ENCODE measurements at regions not wholly inside any gene's neighbourhood (a gene's known extent, or its start where the extent isn't known, plus 50 kb on each side); places are given as distances from the start of the nearest gene placed in this dataset.

DNA sequence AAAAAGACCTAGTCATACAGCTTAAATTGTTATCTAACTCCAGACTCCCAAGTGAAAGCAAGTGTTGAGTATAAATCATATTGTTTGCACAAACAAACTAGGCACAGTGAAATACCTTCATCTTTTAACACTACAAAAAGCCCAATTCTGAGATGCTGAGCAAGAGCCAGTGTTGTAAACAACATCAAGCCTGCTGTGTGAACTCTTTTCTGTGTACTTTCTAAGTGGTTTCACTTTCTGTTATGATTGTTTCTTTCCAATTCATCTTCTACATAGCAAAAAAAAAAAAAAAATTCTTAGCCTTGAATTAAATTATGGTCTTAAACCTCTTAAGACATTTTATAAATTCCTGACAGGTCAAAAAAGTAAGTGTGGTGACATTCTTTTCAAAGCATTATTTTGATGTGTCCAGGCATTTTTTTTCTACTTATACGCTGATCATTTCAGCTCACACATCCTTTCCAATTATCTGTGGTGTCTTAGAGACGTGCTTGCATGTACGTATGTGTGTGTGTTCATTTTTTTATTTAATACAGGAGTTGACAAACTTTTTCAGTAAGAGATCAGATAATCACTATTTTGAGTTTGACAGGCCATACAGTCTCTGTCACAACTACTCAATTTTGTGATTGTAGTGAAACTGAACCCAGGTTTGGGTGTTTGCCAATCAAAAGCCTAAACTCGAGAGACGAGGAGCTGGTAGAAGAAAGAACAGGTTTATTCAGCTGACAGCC, 556.1 kb downstream of the CDH9 start:
- FAIRE-seq (no peak), DNase-seq (ENCODE audit: insufficient read length, low spot score) (no peak)
- TF ChIP-seq POLR2AphosphoS5 (IDR thresholded peaks at IDR 0.05; ENCODE audit: low read depth, low read length): no peak
- no peak for TF ChIP-seq TAF1 (IDR thresholded peaks at IDR 0.05; ENCODE audit: low read depth, low read length)
- TF ChIP-seq SPI1 (IDR thresholded peaks at IDR 0.05; ENCODE audit: low read depth, low read length): no peak
- TF ChIP-seq PAX5 (IDR thresholded peaks at IDR 0.05; ENCODE audit: insufficient read depth, low read length, severe bottlenecking): no peak
- TF ChIP-seq POU2F2 (IDR thresholded peaks at IDR 0.05; ENCODE audit: low read depth, low read length): no peak
- no peak for TF ChIP-seq POLR2A (IDR thresholded peaks at IDR 0.05; ENCODE audit: low read depth, low read length)

DNA sequence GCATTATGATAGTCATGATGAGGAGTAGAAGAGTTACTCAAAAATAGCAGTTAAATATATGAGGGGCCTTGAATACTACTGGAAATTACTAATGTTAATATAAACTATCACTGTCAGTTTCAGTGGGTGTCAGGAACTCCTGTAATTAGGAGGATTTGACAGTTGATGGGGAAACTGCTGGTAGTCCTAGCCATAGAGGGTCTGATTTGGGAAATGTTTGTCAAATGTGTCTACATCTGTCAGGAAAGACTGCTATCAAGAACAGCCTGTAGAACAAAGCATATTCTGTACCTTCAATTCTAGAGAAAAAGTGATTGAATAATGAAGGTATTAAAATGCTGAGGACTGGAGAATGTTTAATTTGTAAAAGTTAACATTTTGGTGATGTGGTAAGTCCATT, 567.9 kb downstream of the CDH9 start:
- TF ChIP-seq TAF1 (IDR thresholded peaks at IDR 0.05; ENCODE audit: low read depth, low read length) (no peak), POLR2A (IDR thresholded peaks at IDR 0.05; ENCODE audit: low read depth, low read length) (no peak), POLR2AphosphoS5 (IDR thresholded peaks at IDR 0.05; ENCODE audit: low read depth, low read length) (no peak), POU2F2 (IDR thresholded peaks at IDR 0.05; ENCODE audit: low read depth, low read length) (no peak), PAX5 (IDR thresholded peaks at IDR 0.05; ENCODE audit: insufficient read depth, low read length, severe bottlenecking) (no peak), SPI1 (IDR thresholded peaks at IDR 0.05; ENCODE audit: low read depth, low read length) (no peak)
- no peak for DNase-seq (ENCODE audit: insufficient read length, low spot score)
- no peak for FAIRE-seq

DNA sequence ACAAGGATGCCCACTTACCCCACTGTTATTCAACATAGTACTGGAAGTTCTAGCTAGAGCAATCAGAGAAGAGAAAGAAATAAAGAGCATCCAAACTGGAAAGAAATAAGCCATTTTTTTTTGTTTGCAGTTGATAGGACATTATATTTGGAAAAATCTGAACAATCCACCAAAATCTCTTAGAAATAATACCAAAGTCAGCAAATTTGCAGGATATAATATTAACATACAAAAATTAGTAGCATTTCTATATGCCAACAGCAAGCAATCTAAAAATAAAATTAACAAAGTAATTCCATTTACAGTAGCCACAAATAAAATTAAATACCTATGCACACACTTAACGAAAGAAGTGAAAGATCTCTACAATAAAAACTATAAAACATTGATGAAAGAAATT, 599.3 kb downstream of the CDH9 start:
- DNase-seq (ENCODE audit: insufficient read length, low spot score) (no peak), FAIRE-seq (no peak)
- TF ChIP-seq POLR2A (IDR thresholded peaks at IDR 0.05; ENCODE audit: low read depth, low read length) (no peak), TAF1 (IDR thresholded peaks at IDR 0.05; ENCODE audit: low read depth, low read length) (no peak), SPI1 (IDR thresholded peaks at IDR 0.05; ENCODE audit: low read depth, low read length) (no peak), POU2F2 (IDR thresholded peaks at IDR 0.05; ENCODE audit: low read depth, low read length) (no peak), POLR2AphosphoS5 (IDR thresholded peaks at IDR 0.05; ENCODE audit: low read depth, low read length) (no peak), PAX5 (IDR thresholded peaks at IDR 0.05; ENCODE audit: insufficient read depth, low read length, severe bottlenecking) (no peak)

- TF ChIP-seq PAX5 (IDR thresholded peaks at IDR 0.05; ENCODE audit: insufficient read depth, low read length, severe bottlenecking) (no peak), POU2F2 (IDR thresholded peaks at IDR 0.05; ENCODE audit: low read depth, low read length) (no peak), TAF1 (IDR thresholded peaks at IDR 0.05; ENCODE audit: low read depth, low read length) (no peak), POLR2A (IDR thresholded peaks at IDR 0.05; ENCODE audit: low read depth, low read length) (no peak), POLR2AphosphoS5 (IDR thresholded peaks at IDR 0.05; ENCODE audit: low read depth, low read length) (no peak), SPI1 (IDR thresholded peaks at IDR 0.05; ENCODE audit: low read depth, low read length) (no peak)
- DNase-seq (ENCODE audit: insufficient read length, low spot score): no peak
- FAIRE-seq: no peak
Measured at GRCh38 chr5:26434688-26435087, 603.7 kb downstream of the CDH9 start.

GRCh38 chr5:26432386-26432785, 606.0 kb downstream of the CDH9 start:
- TF ChIP-seq PAX5 (IDR thresholded peaks at IDR 0.05; ENCODE audit: insufficient read depth, low read length, severe bottlenecking) (no peak), TAF1 (IDR thresholded peaks at IDR 0.05; ENCODE audit: low read depth, low read length) (no peak), POLR2A (IDR thresholded peaks at IDR 0.05; ENCODE audit: low read depth, low read length) (no peak), SPI1 (IDR thresholded peaks at IDR 0.05; ENCODE audit: low read depth, low read length) (no peak), POLR2AphosphoS5 (IDR thresholded peaks at IDR 0.05; ENCODE audit: low read depth, low read length) (no peak), POU2F2 (IDR thresholded peaks at IDR 0.05; ENCODE audit: low read depth, low read length) (no peak)
- no peak for FAIRE-seq
- DNase-seq (ENCODE audit: insufficient read length, low spot score): no peak

DNA sequence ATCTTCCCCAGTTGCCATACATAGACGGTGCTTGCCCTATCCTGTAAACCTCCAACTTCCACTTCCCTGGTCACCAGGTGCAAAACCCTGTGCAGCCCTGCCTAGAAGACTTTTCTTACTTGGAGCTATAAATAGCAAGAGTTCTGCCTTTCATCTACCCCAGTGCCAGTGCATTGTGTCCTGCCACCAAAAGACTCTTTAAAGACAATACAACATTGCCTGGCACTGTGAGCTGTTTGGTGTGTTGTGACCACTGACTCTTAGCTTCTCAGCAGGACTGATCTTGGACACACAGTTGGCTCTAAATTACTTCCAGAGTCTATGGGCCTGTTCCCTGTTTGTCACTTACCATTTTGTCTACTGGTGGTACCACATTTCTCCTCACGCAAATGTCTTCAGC, 608.1 kb downstream of the CDH9 start:
- DNase-seq (ENCODE audit: insufficient read length, low spot score): no peak
- no peak for FAIRE-seq
- TF ChIP-seq POU2F2 (IDR thresholded peaks at IDR 0.05; ENCODE audit: low read depth, low read length) (no peak), POLR2AphosphoS5 (IDR thresholded peaks at IDR 0.05; ENCODE audit: low read depth, low read length) (no peak), SPI1 (IDR thresholded peaks at IDR 0.05; ENCODE audit: low read depth, low read length) (no peak), POLR2A (IDR thresholded peaks at IDR 0.05; ENCODE audit: low read depth, low read length) (no peak), TAF1 (IDR thresholded peaks at IDR 0.05; ENCODE audit: low read depth, low read length) (no peak), PAX5 (IDR thresholded peaks at IDR 0.05; ENCODE audit: insufficient read depth, low read length, severe bottlenecking) (no peak)

DNA sequence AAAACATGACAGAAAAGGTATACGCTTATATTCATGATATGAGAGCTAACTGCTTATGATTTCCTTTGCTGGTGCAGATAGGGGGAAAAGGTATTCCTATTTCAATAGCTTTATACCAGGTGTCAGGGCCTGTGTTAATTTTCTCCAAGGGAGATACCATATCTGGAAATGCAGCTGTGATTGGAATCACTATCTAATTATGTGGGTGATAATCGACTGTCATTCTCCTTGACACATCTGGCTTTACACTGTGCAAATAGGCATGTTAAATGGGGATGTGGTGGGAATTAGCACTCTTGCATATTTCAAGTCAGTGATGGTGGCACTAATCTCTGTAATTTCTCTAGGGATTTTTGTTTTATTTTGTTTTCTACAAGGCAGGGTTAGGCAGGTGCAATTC, 611.1 kb downstream of the CDH9 start:
- FAIRE-seq (no peak), DNase-seq (ENCODE audit: insufficient read length, low spot score) (no peak)
- TF ChIP-seq POLR2AphosphoS5 (IDR thresholded peaks at IDR 0.05; ENCODE audit: low read depth, low read length) (no peak), TAF1 (IDR thresholded peaks at IDR 0.05; ENCODE audit: low read depth, low read length) (no peak), POU2F2 (IDR thresholded peaks at IDR 0.05; ENCODE audit: low read depth, low read length) (no peak), PAX5 (IDR thresholded peaks at IDR 0.05; ENCODE audit: insufficient read depth, low read length, severe bottlenecking) (no peak), SPI1 (IDR thresholded peaks at IDR 0.05; ENCODE audit: low read depth, low read length) (no peak), POLR2A (IDR thresholded peaks at IDR 0.05; ENCODE audit: low read depth, low read length) (no peak)

DNA sequence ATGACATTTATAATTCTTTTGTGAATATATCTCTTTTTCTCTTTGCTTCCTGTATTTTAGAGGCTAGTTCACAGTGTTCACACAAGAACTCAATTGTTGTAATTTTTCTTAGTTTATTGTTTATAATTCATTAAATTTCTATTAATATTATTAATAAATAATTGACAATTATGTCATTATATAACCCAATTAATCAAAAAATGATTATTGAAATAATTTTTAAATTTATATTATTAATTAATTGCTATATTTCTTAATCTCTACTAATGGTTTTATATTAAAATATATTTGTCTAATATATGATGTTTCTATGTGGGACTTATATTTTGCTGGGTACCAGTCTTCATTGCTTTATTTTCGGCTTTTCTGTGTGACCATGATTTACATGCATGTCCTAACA, 618.4 kb downstream of the CDH9 start:
- no peak for DNase-seq (ENCODE audit: insufficient read length, low spot score)
- FAIRE-seq: no peak
- TF ChIP-seq POU2F2 (IDR thresholded peaks at IDR 0.05; ENCODE audit: low read depth, low read length): no peak
- TF ChIP-seq POLR2AphosphoS5 (IDR thresholded peaks at IDR 0.05; ENCODE audit: low read depth, low read length): no peak
- no peak for TF ChIP-seq PAX5 (IDR thresholded peaks at IDR 0.05; ENCODE audit: insufficient read depth, low read length, severe bottlenecking)
- no peak for TF ChIP-seq POLR2A (IDR thresholded peaks at IDR 0.05; ENCODE audit: low read depth, low read length)
- TF ChIP-seq SPI1 (IDR thresholded peaks at IDR 0.05; ENCODE audit: low read depth, low read length): no peak
- TF ChIP-seq TAF1 (IDR thresholded peaks at IDR 0.05; ENCODE audit: low read depth, low read length): no peak

DNA sequence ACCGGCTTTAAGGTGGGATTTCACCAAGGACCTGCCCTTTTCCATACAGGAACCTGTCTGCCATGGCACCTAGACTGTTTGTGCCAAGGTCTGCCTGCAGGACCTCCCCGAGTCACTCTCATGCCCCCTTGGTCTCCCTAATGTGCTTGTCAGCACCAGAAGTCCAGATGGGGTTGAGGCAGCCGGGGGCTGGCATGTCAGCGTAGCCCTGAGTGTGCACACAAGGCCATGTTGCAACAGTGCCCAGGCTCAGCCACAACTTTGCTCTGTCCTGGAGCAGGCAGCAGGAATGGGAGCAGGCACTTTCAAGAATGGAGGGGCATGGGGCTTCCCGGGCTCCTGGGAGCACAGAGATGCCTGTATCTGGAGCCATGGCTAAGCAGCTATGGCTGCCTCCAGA, 621.5 kb downstream of the CDH9 start:
- TF ChIP-seq SPI1 (IDR thresholded peaks at IDR 0.05; ENCODE audit: low read depth, low read length): no peak
- no peak for TF ChIP-seq POLR2AphosphoS5 (IDR thresholded peaks at IDR 0.05; ENCODE audit: low read depth, low read length)
- no peak for TF ChIP-seq TAF1 (IDR thresholded peaks at IDR 0.05; ENCODE audit: low read depth, low read length)
- TF ChIP-seq POLR2A (IDR thresholded peaks at IDR 0.05; ENCODE audit: low read depth, low read length): no peak
- no peak for TF ChIP-seq POU2F2 (IDR thresholded peaks at IDR 0.05; ENCODE audit: low read depth, low read length)
- TF ChIP-seq PAX5 (IDR thresholded peaks at IDR 0.05; ENCODE audit: insufficient read depth, low read length, severe bottlenecking): no peak
- no peak for DNase-seq (ENCODE audit: insufficient read length, low spot score)
- no peak for FAIRE-seq
